Epithelial cell of proximal tubule (primary cell): ENCODE measurements at regions not wholly inside any gene's neighbourhood (a gene's known extent, or its start where the extent isn't known, plus 50 kb on each side); places are given as distances from the start of the nearest gene placed in this dataset.
"Not testable (repeated sequence)": the region's sequence is repeated elsewhere in the genome, so short reads cannot be mapped to it uniquely, and the experiment has no call there.

Source experiments
- DNase-seq: peaks from one replicate; pipeline ENCODE4 v3.0.0-alpha.2; 2011; ENCODE audit warnings: low read depth
- H3K4me3 ChIP-seq: 2 replicates; pipeline ENCODE4 v1.5.1; 2011; ENCODE audit warnings: low read depth, mild to moderate bottlenecking, low read length
- CTCF ChIP-seq: conservative IDR thresholded peaks from 2 replicates; pipeline ENCODE4 v1.5.1; 2012; ENCODE audit warnings: low read depth, mild to moderate bottlenecking, low read length

DNA sequence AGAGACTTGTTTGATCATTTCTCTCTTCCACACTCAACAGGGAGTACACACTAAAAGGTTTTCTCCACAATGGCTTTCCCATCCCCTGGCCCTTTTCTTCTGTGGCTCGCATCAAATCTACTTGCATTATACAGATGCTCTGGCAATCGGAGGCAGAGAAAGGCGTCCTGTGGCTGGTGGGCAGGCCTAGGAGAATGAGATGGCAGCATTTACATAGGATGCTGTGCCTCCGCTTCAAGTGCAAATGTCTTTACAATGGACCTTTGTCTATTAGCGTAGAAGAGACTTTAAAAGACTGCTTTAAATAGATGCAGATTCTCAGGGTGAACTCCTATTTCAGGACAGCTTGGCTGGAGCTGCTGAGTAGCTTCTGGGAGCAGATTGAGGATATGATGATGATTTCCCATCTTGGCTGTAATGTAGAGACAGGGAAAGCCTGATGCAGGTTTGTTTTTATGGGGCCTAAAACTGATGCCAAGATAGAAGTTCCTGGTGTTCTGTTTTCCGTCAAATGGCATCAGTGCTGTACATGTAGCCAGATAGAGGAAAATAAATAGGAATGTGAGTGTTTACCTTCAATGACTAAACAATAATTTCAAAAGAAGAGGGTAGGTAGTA is 423.4 kb downstream of the RND3 start:
- DNase-seq = no peak
- TF ChIP-seq CTCF = no peak
- H3K4me3 ChIP-seq = no peak overlapping the region

DNA sequence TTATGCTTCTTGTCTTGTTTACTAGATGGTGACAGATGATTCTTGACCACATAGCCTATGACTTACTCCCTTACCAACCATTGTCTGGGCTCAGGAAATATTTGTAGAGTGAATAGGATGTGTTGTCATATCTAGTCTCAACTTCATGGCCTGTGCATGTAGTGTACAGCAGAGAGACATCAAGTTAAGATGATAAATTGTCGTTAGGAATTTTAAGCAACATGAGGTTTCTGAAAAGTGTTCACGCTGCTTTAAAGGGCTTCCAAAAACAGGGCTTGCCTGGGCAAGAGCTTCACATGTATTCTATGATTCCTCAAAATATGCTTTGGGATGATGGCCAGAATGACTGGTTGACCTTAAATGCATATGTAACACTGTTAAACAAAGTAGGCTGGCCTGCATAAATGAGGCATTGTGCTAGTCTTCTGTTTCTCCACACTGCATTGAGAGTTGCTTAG is 424.0 kb downstream of the RND3 start:
- no peak for DNase-seq
- no peak overlapping the region for H3K4me3 ChIP-seq
- TF ChIP-seq CTCF = no peak

DNA sequence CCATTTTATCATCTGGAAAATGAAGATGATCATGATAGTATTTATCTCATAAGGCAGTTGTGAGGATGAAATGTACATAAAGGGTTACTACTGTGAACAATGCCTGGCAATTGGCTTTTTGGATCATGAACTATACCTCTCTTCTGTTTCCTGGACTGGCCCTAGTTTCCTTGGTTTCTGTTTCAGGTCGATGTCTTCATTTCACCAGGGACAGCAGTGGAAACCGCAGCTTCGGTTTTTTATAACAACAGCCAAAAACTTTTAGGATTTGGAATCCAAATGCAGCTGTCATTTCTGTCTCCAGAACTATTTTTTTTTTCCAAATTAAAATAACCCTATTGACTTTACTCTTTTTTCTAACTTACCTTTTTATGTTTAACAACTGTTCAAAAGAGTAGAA is 425.1 kb downstream of the RND3 start:
- H3K4me3 ChIP-seq = no peak overlapping the region
- no peak for DNase-seq
- no peak for TF ChIP-seq CTCF

DNA sequence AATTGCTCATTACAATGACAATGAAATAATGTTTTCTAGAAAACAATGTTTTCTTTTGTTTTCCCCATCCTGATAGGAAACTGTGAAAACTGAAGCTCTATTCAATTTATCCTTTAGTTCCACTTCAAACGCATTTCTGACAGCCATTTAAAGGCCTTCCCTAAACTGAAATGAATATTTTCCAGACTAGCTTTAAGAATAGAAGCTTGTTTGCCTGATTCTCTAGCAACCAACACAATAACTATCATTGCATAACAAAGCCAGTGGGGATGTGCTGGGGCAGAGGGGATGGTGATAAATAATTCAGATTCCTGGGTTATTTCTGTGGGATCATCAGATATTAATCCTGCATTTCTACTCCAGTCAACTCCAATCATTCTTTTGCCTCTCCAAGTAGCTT is 427.1 kb downstream of the RND3 start:
- no peak for TF ChIP-seq CTCF
- H3K4me3 ChIP-seq = no peak overlapping the region
- no peak for DNase-seq

GRCh38 chr2:150059676-150060075 is 427.8 kb downstream of the RND3 start:
- not testable (repeated sequence) for DNase-seq, H3K4me3 ChIP-seq

- TF ChIP-seq CTCF = no peak
- no peak overlapping the region for H3K4me3 ChIP-seq
- no peak for DNase-seq
These were observed 435.0 kb downstream of the RND3 start for GRCh38 chr2:150052457-150052856.

- H3K4me3 ChIP-seq = no peak overlapping the region
- TF ChIP-seq CTCF = no peak
- DNase-seq = no peak
These were observed 436.5 kb downstream of the RND3 start for GRCh38 chr2:150051004-150051403.
